OCI-LY3 (cell line): ENCODE measurements at regions not wholly inside any gene's neighbourhood (a gene's known extent, or its start where the extent isn't known, plus 50 kb on each side); places are given as distances from the start of the nearest gene placed in this dataset.

ENCODE experiments used
- H2AFZ ChIP-seq: fragments of 200-600, 300-600 bp; shearing (Covaris generic); 2 replicates; pipeline ENCODE4 v1.6.0; 2014; ENCODE audit warnings: antibody characterized with exemption, low read depth, low read length
- H3K27ac ChIP-seq: fragments of 200-600, 300-600 bp; sonication (generic); 2 replicates; pipeline ENCODE4 v1.5.1; 2014; ENCODE audit warnings: mild to moderate bottlenecking, low read length, moderate library complexity, mixed read lengths
- H3K27me3 ChIP-seq: fragments of 200-600, 300-600 bp; sonication (generic); 2 replicates; pipeline ENCODE4 v1.6.1; 2014; ENCODE audit warnings: low read depth, low read length, mixed read lengths
- H3K36me3 ChIP-seq: fragments of 200-600, 300-600 bp; sonication (generic); replicated peaks from 2 replicates; pipeline ENCODE3; 2014; ENCODE audit warnings: low read depth, low read length, mixed read lengths
- H3K4me1 ChIP-seq: fragments of 300-600, 200-600 bp; sonication (generic); 2 replicates; pipeline ENCODE4 v1.6.1; 2014; ENCODE audit warnings: low read length, mixed read lengths
- H3K4me2 ChIP-seq: fragments of 200-600, 300-600 bp; sonication (generic); 2 replicates; pipeline ENCODE4 v1.6.1; 2014; ENCODE audit warnings: low read length, mixed read lengths
- H3K4me3 ChIP-seq: fragments of 300-600, 200-600 bp; sonication (generic); 2 replicates; pipeline ENCODE4 v1.5.1; 2014; ENCODE audit warnings: antibody characterized with exemption, mild to moderate bottlenecking, low read length, moderate library complexity
- H3K79me2 ChIP-seq: fragments of 300-600, 200-600 bp; shearing (Covaris generic); 2 replicates; pipeline ENCODE4 v1.6.1; 2014; ENCODE audit warnings: mild to moderate bottlenecking, low read length, mixed read lengths
- H3K9ac ChIP-seq: fragments of 300-600, 200-600 bp; shearing (Covaris generic); 2 replicates; pipeline ENCODE4 v1.6.0; 2014; ENCODE audit warnings: mild to moderate bottlenecking, low read length, moderate library complexity
- H3K9me3 ChIP-seq: fragments of 200-600, 300-600 bp; shearing (Covaris generic); 2 replicates; pipeline ENCODE4 v1.6.1; 2014; ENCODE audit warnings: low read length, mixed read lengths; ENCODE audit not compliant: insufficient read depth
- H4K20me1 ChIP-seq: fragments of 200-600, 300-600 bp; sonication (generic); 2 replicates; pipeline ENCODE4 v1.6.1; 2016; ENCODE audit warnings: low read length, mixed read lengths; ENCODE audit not compliant: insufficient read depth
- EZH2phosphoT487 ChIP-seq: fragments of 200-600 bp; shearing (Covaris generic); IDR thresholded peaks from 2 replicates; pipeline ENCODE4 v1.6.1; 2018; ENCODE audit warnings: antibody characterized with exemption, mixed run types, low read depth
- TF ChIP-seq, protein P1 (sequence below): fragments of 200-600, 300-600 bp; sonication (generic); IDR thresholded peaks from 2 replicates; pipeline ENCODE4 v1.5.1; 2014; ENCODE audit warnings: antibody characterized with exemption, low read length, low read depth

- Histone ChIP-seq H3K9ac (no peak overlapping the region), H3K9me3 (no peaks in the 10 kb centered on the region), H3K4me2 (no peak overlapping the region), H4K20me1 (no peaks in the 10 kb centered on the region), H3K36me3 (no peaks in the 10 kb centered on the region), H3K4me1 (no peaks in the 10 kb centered on the region), H3K27ac (no peak overlapping the region), H3K4me3 (no peak overlapping the region), H3K27me3 (no peaks in the 10 kb centered on the region), H2AFZ (no peak overlapping the region), H3K79me2 (no peaks in the 10 kb centered on the region)
- TF ChIP-seq, protein P1, sequence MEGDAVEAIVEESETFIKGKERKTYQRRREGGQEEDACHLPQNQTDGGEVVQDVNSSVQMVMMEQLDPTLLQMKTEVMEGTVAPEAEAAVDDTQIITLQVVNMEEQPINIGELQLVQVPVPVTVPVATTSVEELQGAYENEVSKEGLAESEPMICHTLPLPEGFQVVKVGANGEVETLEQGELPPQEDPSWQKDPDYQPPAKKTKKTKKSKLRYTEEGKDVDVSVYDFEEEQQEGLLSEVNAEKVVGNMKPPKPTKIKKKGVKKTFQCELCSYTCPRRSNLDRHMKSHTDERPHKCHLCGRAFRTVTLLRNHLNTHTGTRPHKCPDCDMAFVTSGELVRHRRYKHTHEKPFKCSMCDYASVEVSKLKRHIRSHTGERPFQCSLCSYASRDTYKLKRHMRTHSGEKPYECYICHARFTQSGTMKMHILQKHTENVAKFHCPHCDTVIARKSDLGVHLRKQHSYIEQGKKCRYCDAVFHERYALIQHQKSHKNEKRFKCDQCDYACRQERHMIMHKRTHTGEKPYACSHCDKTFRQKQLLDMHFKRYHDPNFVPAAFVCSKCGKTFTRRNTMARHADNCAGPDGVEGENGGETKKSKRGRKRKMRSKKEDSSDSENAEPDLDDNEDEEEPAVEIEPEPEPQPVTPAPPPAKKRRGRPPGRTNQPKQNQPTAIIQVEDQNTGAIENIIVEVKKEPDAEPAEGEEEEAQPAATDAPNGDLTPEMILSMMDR = no peak
- TF ChIP-seq EZH2phosphoT487 = no peak
Measured at GRCh38 chr5:85604786-85605185, 1013.0 kb upstream of the COX7C start.

GRCh38 chr5:85605381-85605780 is 1012.4 kb upstream of the COX7C start:
- no peak overlapping the region for H3K4me3 ChIP-seq
- no peaks in the 10 kb centered on the region for H4K20me1 ChIP-seq
- no peaks in the 10 kb centered on the region for H3K4me1 ChIP-seq
- no peaks in the 10 kb centered on the region for H3K79me2 ChIP-seq
- no peaks in the 10 kb centered on the region for H3K36me3 ChIP-seq
- H3K9me3 ChIP-seq = no peaks in the 10 kb centered on the region
- H3K9ac ChIP-seq = no peak overlapping the region
- no peaks in the 10 kb centered on the region for H3K27me3 ChIP-seq
- no peak for TF ChIP-seq EZH2phosphoT487
- TF ChIP-seq, protein P1 = no peak
- no peak overlapping the region for H3K27ac ChIP-seq
- H3K4me2 ChIP-seq = no peak overlapping the region
- H2AFZ ChIP-seq = no peak overlapping the region

DNA sequence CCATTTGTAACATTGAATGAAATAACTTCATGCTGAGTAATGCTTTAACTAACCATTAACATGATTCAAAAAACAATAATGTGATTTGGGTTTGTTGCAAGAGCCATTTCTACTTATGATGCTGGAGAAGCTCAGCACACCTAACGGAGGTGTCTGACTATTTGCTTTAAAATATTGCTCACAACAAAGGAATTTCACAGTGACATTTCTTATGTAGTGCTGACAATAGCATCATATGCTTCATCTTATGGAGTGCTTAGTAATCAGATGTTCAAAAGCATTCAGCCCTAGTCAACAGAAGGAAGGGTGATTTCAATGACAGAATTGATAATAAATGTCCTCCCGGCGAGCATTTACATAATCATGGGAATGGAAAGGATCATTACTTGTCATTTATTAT is 1003.3 kb upstream of the COX7C start:
- Histone ChIP-seq H3K27me3 (no peaks in the 10 kb centered on the region), H4K20me1 (no peaks in the 10 kb centered on the region), H3K9me3 (no peaks in the 10 kb centered on the region), H3K36me3 (no peaks in the 10 kb centered on the region), H2AFZ (no peak overlapping the region), H3K4me1 (no peaks in the 10 kb centered on the region), H3K4me2 (no peak overlapping the region), H3K9ac (no peak overlapping the region), H3K79me2 (no peaks in the 10 kb centered on the region), H3K27ac (no peak overlapping the region), H3K4me3 (no peak overlapping the region)
- TF ChIP-seq, protein P1 = no peak
- TF ChIP-seq EZH2phosphoT487 = no peak

DNA sequence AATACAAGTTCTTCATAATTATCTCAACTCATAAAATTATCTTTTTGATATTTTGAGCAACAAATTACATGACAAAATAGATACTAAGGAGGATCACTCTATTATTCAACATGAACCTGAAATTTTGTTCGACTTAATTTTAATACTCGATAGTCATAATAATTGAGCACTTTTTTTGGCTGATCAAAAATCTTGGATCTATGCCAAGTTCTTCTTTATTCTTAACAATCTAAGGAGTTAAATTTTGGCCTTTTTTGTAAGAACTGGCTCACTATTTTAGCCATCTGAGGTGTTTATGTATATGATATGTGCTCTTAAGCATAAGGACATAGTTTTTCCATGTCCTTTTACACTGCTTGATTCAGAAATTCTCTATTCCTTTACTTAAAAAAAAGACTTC is 996.1 kb upstream of the COX7C start:
- Histone ChIP-seq H3K4me3 (no peak overlapping the region), H3K4me2 (no peak overlapping the region), H3K27me3 (no peaks in the 10 kb centered on the region), H3K27ac (no peak overlapping the region), H3K4me1 (no peaks in the 10 kb centered on the region), H3K79me2 (no peaks in the 10 kb centered on the region), H2AFZ (no peak overlapping the region), H3K9ac (no peak overlapping the region), H3K9me3 (no peaks in the 10 kb centered on the region), H3K36me3 (no peaks in the 10 kb centered on the region), H4K20me1 (no peaks in the 10 kb centered on the region)
- no peak for TF ChIP-seq EZH2phosphoT487
- TF ChIP-seq, protein P1 = no peak
